Endometrium (tissue), 2 donors: ENCODE measurements at regions not wholly inside any gene's neighbourhood (a gene's known extent, or its start where the extent isn't known, plus 50 kb on each side); places are given as distances from the start of the nearest gene placed in this dataset.

ENCODE experiments used
- FAIRE-seq: peaks from 2 replicates; lab custom pipeline; 2012; peaks lifted over from hg19 to GRCh38; lab: Jason Lieb, UNC
- donor health status: control.
- donor health status: control.

DNA sequence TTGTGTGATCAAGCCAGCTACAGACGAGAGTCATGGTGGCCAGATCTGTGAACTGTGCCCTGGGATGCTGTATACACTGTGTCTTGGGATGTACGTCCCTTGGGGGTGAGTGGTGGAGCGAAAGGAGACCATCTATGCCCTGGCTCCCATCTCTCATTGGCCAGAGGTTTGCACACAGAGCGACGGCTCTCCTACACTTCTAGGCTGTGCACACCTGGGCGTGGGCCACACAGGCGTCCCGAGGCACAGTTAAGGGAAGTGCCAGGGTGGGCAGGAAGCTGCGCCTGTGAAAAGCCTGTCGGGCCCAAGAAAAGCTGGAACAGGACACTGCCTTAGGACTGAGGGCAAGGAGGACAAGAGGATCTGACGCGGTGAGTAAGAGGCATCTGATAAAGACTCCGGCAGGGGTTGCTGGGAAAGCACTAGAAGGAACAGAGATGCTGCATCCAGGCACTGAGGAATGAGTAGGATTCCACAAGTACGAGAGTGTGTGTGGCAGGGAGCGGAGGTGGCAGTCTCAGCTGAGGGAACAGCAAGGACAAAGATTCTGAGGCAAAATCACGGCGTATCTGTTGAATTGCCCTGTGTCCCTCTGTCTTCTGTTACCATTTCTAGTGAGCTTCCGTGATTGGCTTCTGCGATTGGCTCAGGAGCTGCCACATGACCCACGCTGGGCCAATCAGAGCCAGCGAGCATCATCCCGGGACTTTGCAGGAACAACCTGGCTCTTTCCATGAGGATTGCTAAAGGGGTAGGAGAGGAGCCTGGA is 67.9 kb upstream of the ZBTB40 start:
- FAIRE-seq: no peak

DNA sequence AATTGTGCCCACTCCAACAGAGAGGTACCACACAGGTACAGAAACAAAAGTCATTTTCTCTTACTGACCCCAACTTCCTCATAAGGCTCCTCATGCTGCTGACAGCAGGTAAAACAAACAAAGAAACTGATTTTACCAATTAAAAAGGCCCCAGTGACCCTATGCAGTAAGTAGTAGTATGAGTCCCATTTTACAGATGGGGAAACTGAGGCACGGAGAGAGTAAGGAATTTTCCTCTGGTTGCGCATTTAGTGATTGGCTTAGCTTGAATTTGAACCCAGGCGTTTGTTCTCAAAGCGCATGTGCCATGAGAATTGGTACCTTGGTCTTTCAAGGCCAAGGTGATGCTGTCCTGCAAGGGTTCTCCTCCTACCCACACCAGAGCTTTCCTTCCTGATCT is 66.1 kb upstream of the ZBTB40 start:
- no peak for FAIRE-seq

DNA sequence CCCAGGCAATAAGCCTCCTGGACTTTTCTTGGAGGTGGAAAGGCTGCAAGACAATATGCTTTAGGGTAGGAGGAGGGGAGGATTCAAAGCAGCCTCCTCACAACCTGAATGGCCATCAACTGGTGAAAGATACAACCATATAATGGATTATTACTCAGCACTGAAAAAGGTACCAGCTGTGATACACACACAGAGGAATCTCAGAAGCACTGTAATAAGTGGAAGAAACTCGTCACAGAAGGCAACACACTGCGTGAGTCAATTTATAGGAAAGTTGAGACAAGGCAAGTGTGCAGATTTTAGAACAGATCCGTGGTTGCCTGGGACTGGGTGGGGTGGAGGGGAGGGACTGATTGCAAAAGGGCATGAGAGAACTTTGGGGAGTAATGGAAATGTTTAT is 64.9 kb upstream of the ZBTB40 start:
- FAIRE-seq: no peak

DNA sequence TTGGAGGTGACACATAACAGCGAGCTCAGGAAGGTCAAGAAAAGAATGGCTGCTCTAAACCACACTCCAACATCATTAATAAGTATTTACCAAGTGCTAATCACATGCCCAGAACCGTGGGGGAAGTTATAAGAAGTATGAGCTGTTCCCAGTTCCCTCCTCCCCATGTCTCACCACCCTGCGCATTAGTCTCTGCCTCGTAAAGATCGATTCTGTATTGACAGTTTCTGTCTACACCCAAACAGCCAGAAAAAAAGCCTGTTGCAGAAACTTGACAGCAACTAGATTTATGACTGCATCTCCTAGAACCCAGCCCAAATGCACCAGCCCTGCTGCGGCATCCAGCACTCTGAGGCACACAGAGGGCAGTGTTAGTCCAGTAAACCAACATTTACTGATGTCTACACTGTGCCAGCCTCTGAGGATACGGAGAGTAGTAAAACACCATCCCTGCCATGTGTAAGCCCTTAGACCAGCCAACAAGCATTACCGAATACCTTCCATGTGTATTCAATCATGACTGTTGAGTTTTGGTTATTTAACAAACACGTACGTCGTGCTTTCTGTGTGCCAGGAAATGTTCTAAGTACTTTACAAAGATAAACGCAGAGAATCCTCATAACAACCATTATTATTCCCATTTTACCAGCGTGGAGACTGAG is 63.6 kb upstream of the ZBTB40 start:
- FAIRE-seq: no peak

DNA sequence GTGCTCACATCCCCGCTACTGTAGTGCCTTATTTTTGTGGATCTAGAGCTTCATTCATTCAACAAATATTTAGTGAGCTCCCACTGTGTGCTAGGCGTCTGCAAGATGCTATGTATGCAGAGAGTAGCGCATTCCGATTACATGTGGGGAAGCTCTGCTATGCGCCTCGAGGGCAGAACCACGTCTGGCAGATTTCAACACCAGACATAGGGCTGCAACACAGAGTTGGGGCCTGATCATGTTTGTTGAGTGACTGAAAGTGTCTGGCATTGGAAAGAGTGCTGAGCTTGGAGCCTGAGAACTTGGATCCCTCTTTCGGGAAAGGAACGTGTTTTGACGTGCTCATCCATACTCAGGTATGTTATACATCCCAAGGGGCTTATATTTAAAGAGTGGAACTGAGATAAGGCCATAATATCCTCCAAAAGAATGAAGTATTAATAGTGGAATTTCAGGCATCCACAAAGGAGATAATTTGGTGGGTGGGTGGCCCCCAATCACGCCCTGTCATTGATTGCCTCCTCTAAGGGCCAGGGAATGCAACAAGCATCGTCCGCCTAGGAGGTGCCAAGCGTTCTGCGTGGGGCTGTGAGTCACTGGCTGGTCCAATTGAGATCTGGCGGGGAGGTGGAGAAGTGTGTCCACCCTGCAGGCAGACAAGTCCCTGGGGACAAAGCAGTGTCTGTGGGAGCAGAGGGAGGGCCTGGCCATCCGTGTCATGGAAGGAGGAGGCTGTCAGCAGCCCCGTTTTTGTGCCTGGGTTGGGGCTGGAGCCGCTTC is 62.8 kb upstream of the ZBTB40 start:
- FAIRE-seq: no peak

DNA sequence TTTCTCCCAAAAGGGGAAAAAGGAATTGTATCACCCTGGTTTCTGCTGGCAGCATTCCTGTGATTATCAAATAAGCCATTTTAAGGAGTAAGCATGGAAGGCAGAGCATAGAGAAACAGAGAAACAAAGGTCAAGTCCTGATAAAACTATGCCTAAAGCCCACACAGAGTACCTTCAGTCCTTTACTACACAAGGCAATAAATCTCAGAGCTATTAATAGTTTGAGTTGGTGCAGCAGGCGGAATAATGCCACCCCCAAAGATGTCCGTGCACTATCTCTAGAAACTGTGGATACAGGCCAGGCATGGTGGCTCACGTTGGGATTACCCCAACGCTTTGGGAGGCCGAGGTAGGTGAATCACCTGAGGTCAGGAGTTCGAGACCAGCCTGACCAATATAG is 58.1 kb upstream of the ZBTB40 start:
- no peak for FAIRE-seq

DNA sequence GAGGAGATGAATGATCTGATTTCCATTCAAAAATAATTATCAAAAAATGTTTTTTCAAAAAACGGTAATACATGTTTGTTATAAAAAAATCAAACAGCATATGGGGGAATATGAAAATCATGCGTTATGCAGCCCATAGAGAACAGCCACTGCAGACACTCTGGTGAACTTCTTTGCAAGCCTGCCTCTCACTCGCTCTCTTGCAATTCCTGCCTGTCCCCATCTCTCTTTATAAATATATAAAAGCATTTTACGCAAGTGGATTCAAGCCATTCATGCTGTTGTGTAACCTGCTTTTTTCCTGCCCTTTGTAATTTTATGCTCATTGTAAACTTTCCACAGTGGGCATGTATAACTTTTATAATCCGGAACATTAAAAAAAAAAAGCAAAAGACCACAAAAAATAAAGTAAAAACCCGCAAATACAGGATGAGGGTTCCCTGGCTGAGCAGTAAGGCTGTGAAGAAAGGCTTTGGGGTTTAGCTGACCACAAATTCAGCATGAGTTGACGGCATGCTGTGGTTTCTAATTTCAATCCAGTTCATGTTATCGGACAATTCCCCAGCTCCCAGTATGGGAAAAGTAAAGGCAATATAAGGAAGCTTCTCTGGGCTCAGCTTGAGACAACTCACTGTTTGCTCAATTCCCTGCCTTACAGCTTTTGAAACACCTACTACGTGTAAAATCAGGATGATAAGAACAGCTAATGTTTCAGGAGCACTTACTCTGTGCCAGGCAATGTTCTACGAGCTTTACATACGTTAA is 52.8 kb upstream of the ZBTB40 start:
- FAIRE-seq: no peak

DNA sequence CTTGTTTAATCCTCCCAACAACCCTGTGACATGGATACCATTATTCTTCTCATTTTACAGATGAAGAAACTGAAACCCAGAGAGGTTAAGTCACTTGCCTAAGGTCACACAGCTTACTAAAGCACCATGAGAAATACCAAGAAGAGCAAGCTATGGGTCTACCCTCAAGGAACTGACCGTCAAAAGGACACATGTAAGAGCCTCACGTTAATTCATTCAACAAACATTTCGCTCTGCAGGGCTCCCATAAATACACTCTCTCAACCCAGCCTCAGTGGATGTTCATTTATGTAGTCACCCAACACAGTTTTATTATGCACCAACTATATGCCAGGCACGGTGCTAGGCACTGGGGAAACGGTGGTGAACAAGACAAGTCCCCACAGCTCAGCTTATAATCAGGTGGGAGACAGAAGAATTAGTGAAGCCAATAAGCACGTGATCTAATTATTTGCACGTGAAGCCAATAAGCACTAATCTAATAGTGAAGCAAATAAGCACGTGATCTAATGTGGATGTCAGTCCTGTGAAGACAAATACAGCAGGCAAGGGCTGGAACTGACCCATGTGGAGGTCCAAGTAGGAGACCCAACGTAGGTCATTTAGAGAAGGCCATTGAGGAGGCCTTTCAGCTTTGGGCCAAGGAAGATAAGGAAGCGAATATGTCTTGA is 52.1 kb upstream of the ZBTB40 start:
- no peak for FAIRE-seq
